IMR-90 (cell line): ENCODE measurements at regions not wholly inside any gene's neighbourhood (a gene's known extent, or its start where the extent isn't known, plus 50 kb on each side); places are given as distances from the start of the nearest gene placed in this dataset.

Experiments
- ATAC-seq: fragments of 200-7000 bp; cut with Tn5 transposase; 2 replicates; pipeline ENCODE4 v1.9.1; 2020; ENCODE audit warnings: low read depth, mild to moderate bottlenecking, moderate library complexity
- BruUV-seq: library from RNA; stranded (reverse); fragments of 400-500 nt; replicated peaks from 2 replicates; lab custom pipeline; 2021; lab: Mats Ljungman, UMichigan
- CTCF ChIA-PET: fragments of 300-600 bp; formaldehyde crosslinking; extraction: SDS; loops from one replicate; lab custom pipeline; 2021; ENCODE audit warnings: antibody characterized with exemption; lab: Yijun Ruan, JAX
- POLR2A ChIA-PET: fragments of 300-600 bp; sonication (Branson Sonifier 250); formaldehyde crosslinking; loops from one replicate; lab custom pipeline; 2022; ENCODE audit warnings: antibody characterized with exemption; ENCODE audit not compliant: unreplicated experiment; lab: Charles Lee
- DNase-seq: peaks from one replicate; pipeline ENCODE4 v3.0.0; 2013
- H2AFZ ChIP-seq: replicated peaks from 2 replicates; pipeline ENCODE3; 2013; ENCODE audit warnings: low read length, mild to moderate bottlenecking; ENCODE audit not compliant: poor library complexity
- H2AK5ac ChIP-seq: 2 replicates; pipeline ENCODE4 v1.6.1; 2013; ENCODE audit warnings: low read depth, low read length, inconsistent platforms
- H2AK9ac ChIP-seq: replicated peaks from 2 replicates; pipeline ENCODE3; 2013; ENCODE audit warnings: mild to moderate bottlenecking, low read depth, low read length, moderate library complexity; ENCODE audit not compliant: poor library complexity
- H2BK120ac ChIP-seq: 2 replicates; pipeline ENCODE4 v1.6.1; 2013; ENCODE audit warnings: low read depth, low read length, inconsistent platforms
- H2BK15ac ChIP-seq: 3 replicates; pipeline ENCODE4 v1.6.1; 2013; ENCODE audit warnings: low read depth, low read length, inconsistent platforms
- H2BK20ac ChIP-seq: 2 replicates; pipeline ENCODE4 v1.6.1; 2013; ENCODE audit warnings: low read depth, mild to moderate bottlenecking, inconsistent platforms, low read length, moderate library complexity
- H2BK5ac ChIP-seq: 2 replicates; pipeline ENCODE4 v1.6.1; 2013; ENCODE audit warnings: mild to moderate bottlenecking, low read depth, low read length, inconsistent platforms; ENCODE audit not compliant: poor library complexity, severe bottlenecking
- H3K14ac ChIP-seq: replicated peaks from 2 replicates; pipeline ENCODE4 v1.6.1; 2013; ENCODE audit warnings: low read depth, low read length, inconsistent platforms
- H3K18ac ChIP-seq: 2 replicates; pipeline ENCODE4 v1.6.1; 2013; ENCODE audit warnings: low read depth, low read length, control low read depth
- H3K23ac ChIP-seq: 2 replicates; pipeline ENCODE4 v1.6.1; 2013; ENCODE audit warnings: low read depth, low read length, inconsistent platforms
- H3K27ac ChIP-seq: 2 replicates; pipeline ENCODE4 v1.5.1; 2013; ENCODE audit warnings: mild to moderate bottlenecking, control low read depth, low read length; ENCODE audit not compliant: insufficient read depth
- H3K27me3 ChIP-seq: 2 replicates; pipeline ENCODE4 v1.6.1; 2013; ENCODE audit warnings: low read length; ENCODE audit not compliant: control insufficient read depth, insufficient read depth
- H3K36me3 ChIP-seq: 2 replicates; pipeline ENCODE4 v1.6.1; 2013; ENCODE audit warnings: low read length, mixed read lengths; ENCODE audit not compliant: control insufficient read depth, insufficient read depth
- H3K4ac ChIP-seq: 2 replicates; pipeline ENCODE4 v1.6.1; 2013; ENCODE audit warnings: low read depth, low read length, inconsistent platforms
- H3K4me1 ChIP-seq: 2 replicates; pipeline ENCODE4 v1.6.1; 2013; ENCODE audit warnings: low read length, mixed read lengths; ENCODE audit not compliant: control insufficient read depth, insufficient read depth
- H3K4me2 ChIP-seq: 2 replicates; pipeline ENCODE4 v1.6.1; 2013; ENCODE audit warnings: low read depth, mild to moderate bottlenecking, control low read depth, low read length, moderate library complexity
- H3K4me3 ChIP-seq: 2 replicates; pipeline ENCODE4 v1.5.1; 2013; ENCODE audit warnings: low read depth, mild to moderate bottlenecking, control low read depth, low read length, moderate library complexity; ENCODE audit not compliant: insufficient read depth
- H3K56ac ChIP-seq: 2 replicates; pipeline ENCODE4 v1.6.1; 2013; ENCODE audit warnings: low read length, inconsistent platforms; ENCODE audit not compliant: insufficient read depth; ENCODE audit errors: extremely low read depth
- H3K79me1 ChIP-seq, 2 experiments: 2 replicates each; pipeline ENCODE4 v1.6.1; 2013; ENCODE audit warnings: low read length in 2 of 2, inconsistent platforms in 1 of 2, low read depth in 1 of 2
- H3K9ac ChIP-seq: 2 replicates; pipeline ENCODE4 v1.6.1; 2013; ENCODE audit warnings: low read depth, low read length, control low read depth
- H3K9me1 ChIP-seq: 2 replicates; pipeline ENCODE4 v1.6.1; 2013; ENCODE audit warnings: low read length, inconsistent platforms; ENCODE audit not compliant: insufficient read depth
- H3K9me3 ChIP-seq: 2 replicates; pipeline ENCODE4 v1.6.1; 2013; ENCODE audit warnings: low read length; ENCODE audit not compliant: control insufficient read depth, insufficient read depth
- H4K20me1 ChIP-seq: 2 replicates; pipeline ENCODE4 v1.6.1; 2013; ENCODE audit warnings: low read length, inconsistent platforms; ENCODE audit not compliant: insufficient read depth
- H4K5ac ChIP-seq: 2 replicates; pipeline ENCODE4 v1.6.1; 2013; ENCODE audit warnings: mild to moderate bottlenecking, low read depth, low read length, control low read depth
- H4K8ac ChIP-seq, 2 experiments: 2 replicates each; pipeline ENCODE4 v1.6.1; 2013; ENCODE audit warnings: low read depth in 2 of 2, low read length in 2 of 2, control low read depth in 1 of 2, inconsistent platforms in 1 of 2
- H4K91ac ChIP-seq: 2 replicates; pipeline ENCODE4 v1.6.1; 2013; ENCODE audit warnings: low read depth, low read length, inconsistent platforms; ENCODE audit not compliant: insufficient read depth
- CHD1 ChIP-seq: IDR thresholded peaks from 2 replicates; pipeline ENCODE4 v1.6.1; 2012; ENCODE audit warnings: low read depth, low read length, improper control_type of control experiment
- NFE2L2 ChIP-seq: fragments of 150-350 bp; IDR thresholded peaks from 2 replicates; pipeline ENCODE4 v1.6.1; 2016; ENCODE audit warnings: low read depth, mild to moderate bottlenecking, low read length
- RCOR1 ChIP-seq: IDR thresholded peaks from 2 replicates; pipeline ENCODE4 v1.6.1; 2012; ENCODE audit warnings: mild to moderate bottlenecking, low read length, improper control_type of control experiment; ENCODE audit not compliant: insufficient replicate concordance
- WGBS, 2 experiments: methylation state at CpG; one replicate each; pipeline versions ENCODE4 v1.1.5 to v1.1.7; 2013; ENCODE audit warnings: missing lambda C conversion rate in 2 of 2; ENCODE audit not compliant: insufficient read length in 1 of 2; ENCODE audit errors: extremely low coverage in 2 of 2; 5-methylcytosine and 5-hydroxymethylcytosine counted together
- dilution Hi-C: fragments of 300-500 bp; cut with HindIII; formaldehyde crosslinking; loops from one replicate; pipeline ENCODE4 v1.14.3; 2018; ENCODE audit warnings: low sequenced_read_pairs; ENCODE audit not compliant: unreplicated experiment
- in situ Hi-C: fragments of 300-500 bp; cut with MboI; formaldehyde crosslinking; loops from 3 replicates; pipeline ENCODE4 v1.14.3; 2019; ENCODE audit warnings: low sequenced_read_pairs, inconsistent platforms, mixed read lengths
- intact Hi-C: fragments of 100-400 bp; cut with micrococcal nuclease; formaldehyde crosslinking; loops from 2 replicates; pipeline ENCODE4 v1.10.0; 2022
- TF ChIP-seq, protein P1 (sequence below): conservative IDR thresholded peaks from 2 replicates; pipeline ENCODE4 v1.5.1; 2012; ENCODE audit warnings: mild to moderate bottlenecking, low read depth, low read length, improper control_type of control experiment

GRCh38 chr10:23584396-23584795 is 145.5 kb downstream of the OTUD1 start:
- Histone ChIP-seq H2AK5ac (no peak overlapping the region), H3K4me3 (no peak overlapping the region), H2AK9ac (no peak overlapping the region), H2BK20ac (no peak overlapping the region), H2BK5ac (no peak overlapping the region), H3K23ac (no peak overlapping the region), H3K9me3 (peaks cover 13% of the 10 kb centered on the region), H3K36me3 (no peaks in the 10 kb centered on the region), H3K18ac (no peak overlapping the region), H3K4ac (no peak overlapping the region), H4K20me1 (no peaks in the 10 kb centered on the region), H2BK15ac (no peak overlapping the region), H4K91ac (no peak overlapping the region), H3K9me1 (no peaks in the 10 kb centered on the region), H2AFZ (no peak overlapping the region), H3K27me3 (no peaks in the 10 kb centered on the region), H3K79me1 (no peaks in the 10 kb centered on the region), H4K5ac (no peak overlapping the region), H3K4me2 (no peak overlapping the region), H3K27ac (no peak overlapping the region), H3K56ac (no peak overlapping the region), H3K9ac (no peak overlapping the region), H3K14ac (no peak overlapping the region), H2BK120ac (no peak overlapping the region), H3K4me1 (no peaks in the 10 kb centered on the region), H4K8ac (no peak overlapping the region)
- TF ChIP-seq, protein P1, sequence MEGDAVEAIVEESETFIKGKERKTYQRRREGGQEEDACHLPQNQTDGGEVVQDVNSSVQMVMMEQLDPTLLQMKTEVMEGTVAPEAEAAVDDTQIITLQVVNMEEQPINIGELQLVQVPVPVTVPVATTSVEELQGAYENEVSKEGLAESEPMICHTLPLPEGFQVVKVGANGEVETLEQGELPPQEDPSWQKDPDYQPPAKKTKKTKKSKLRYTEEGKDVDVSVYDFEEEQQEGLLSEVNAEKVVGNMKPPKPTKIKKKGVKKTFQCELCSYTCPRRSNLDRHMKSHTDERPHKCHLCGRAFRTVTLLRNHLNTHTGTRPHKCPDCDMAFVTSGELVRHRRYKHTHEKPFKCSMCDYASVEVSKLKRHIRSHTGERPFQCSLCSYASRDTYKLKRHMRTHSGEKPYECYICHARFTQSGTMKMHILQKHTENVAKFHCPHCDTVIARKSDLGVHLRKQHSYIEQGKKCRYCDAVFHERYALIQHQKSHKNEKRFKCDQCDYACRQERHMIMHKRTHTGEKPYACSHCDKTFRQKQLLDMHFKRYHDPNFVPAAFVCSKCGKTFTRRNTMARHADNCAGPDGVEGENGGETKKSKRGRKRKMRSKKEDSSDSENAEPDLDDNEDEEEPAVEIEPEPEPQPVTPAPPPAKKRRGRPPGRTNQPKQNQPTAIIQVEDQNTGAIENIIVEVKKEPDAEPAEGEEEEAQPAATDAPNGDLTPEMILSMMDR, result no peak
- TF ChIP-seq RCOR1 (no peak), NFE2L2 (no peak), CHD1 (no peak)
- intact Hi-C loops, result no loop called here
- dilution Hi-C loops, result no loop called here
- no TSS peak for BruUV-seq
- ATAC-seq (no peak), DNase-seq (no peak)
- in situ Hi-C loops, result no loop called here
- ChIA-PET CTCF (no interaction called here), POLR2A (no interaction called here)
- no CpG with 5 or more reads among the region's 2 CpGs for WGBS, 2 experiments
